ENCODE measurements at regions not wholly inside any gene's neighbourhood (a gene's known extent, or its start where the extent isn't known, plus 50 kb on each side); places are given as distances from the start of the nearest gene placed in this dataset.
"Not testable (repeated sequence)": the region's sequence is repeated elsewhere in the genome, so short reads cannot be mapped to it uniquely, and the experiment has no call there.

DNA sequence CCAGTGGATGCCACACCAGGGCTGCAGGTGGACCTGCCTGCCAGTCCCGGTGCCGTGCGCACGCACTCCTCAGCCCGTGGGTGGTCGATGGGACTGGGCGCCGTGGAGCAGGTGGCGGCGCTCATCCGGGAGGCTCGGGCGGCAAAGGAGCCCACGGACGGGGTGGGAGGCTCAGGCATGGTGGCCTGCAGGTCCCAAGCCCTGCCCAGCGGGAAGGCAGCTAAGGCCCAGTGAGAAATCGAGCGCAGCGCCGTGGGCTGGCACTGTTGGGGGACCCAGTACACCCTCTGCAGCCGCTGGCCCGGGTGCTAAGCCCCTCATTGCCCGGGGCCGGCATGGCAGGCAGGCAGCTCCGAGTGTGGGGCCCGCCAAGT, 1171.8 kb upstream of the B3GALT2 start:
- Histone ChIP-seq H3K4me1 (ENCODE audit: insufficient read depth, low read length) (no peaks in the 10 kb centered on the region), H3K4me3 (ENCODE audit: low read length) (no peak overlapping the region), H3K9ac (ENCODE audit: low read depth, low read length) (no peak overlapping the region), H3K36me3 (ENCODE audit: insufficient read depth, low read depth, low read length) (no peaks in the 10 kb centered on the region), H3K27ac (ENCODE audit: low read length) (no peak overlapping the region), H3K27me3 (ENCODE audit: insufficient read depth, low read length) (no peaks in the 10 kb centered on the region), H3K9me3 (ENCODE audit: insufficient read depth, low read depth, low read length) (no peaks in the 10 kb centered on the region)

DNA sequence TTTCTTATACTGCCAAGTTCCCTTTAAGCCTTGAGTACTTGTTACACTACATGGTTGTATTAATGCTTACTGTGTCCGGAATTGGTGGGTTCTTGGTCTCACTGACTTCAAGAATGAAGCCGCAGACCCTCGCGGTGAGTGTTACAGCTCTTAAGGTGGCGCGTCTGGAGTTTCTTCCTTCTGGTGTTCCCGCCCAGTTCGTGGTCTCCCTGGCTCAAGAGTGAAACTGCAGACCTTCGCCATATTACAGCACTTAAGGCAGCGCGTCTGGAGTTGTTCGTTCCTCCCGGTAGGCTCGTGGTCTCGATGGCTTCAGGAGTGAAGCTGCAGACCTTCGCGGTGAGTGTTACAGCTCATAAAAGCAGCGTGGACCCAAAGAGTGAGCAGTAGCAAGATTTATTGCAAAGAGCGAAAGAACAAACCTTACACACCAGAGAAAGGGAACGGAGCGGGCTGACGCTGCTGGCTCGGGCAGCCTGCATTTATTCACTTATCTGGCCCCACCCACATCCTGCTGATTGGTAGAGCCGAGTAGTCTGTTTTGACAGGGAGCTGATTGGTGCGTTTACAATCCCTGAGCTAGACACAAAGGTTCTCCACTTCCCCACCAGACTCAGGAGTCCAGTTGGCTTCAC, 1171.3 kb upstream of the B3GALT2 start:
- not testable (repeated sequence) for H3K36me3 ChIP-seq (ENCODE audit: insufficient read depth, low read depth, low read length); H3K9me3 ChIP-seq (ENCODE audit: insufficient read depth, low read depth, low read length); H3K27ac ChIP-seq (ENCODE audit: low read length); H3K27me3 ChIP-seq (ENCODE audit: insufficient read depth, low read length); H3K4me1 ChIP-seq (ENCODE audit: insufficient read depth, low read length); H3K4me3 ChIP-seq (ENCODE audit: low read length); H3K9ac ChIP-seq (ENCODE audit: low read depth, low read length)

DNA sequence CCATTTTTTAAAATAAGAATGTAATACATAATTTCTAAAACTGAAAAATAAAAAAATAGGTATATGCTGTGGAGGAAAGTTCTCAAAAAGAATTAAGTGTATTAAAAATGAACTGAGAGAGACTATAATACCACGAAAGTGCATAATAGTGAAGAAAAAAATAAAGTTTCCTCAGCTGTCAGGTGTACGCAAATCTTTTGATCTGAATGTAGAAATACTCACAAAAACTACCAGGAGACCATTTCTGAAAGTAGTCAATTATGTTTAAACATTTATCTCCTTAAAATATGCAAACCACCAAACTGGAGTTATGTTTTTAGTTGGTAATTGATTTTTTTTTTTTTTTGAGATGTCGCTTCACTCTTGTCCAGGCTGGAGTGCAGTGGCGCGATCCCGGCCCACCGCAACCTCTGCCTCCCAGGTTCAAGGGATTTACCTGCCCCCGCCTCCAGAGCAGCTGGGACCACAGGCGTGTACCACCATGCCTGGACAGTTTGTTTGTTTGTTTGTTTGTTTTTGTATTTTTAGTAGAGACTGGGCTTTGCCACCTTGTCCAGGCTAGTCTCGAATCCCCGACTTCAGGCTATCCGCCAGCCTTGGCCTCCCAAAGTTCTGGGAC, 1169.2 kb upstream of the B3GALT2 start:
- no peaks in the 10 kb centered on the region for H3K4me1 ChIP-seq (ENCODE audit: insufficient read depth, low read length)
- H3K36me3 ChIP-seq (ENCODE audit: insufficient read depth, low read depth, low read length) = no peaks in the 10 kb centered on the region

GRCh38 chr1:194353121-194353520, 1166.7 kb upstream of the B3GALT2 start:
- Histone ChIP-seq H3K4me3 (ENCODE audit: low read length) (no peak overlapping the region), H3K27ac (ENCODE audit: low read length) (no peak overlapping the region)

More for the DNA sequence above, 1169.2 kb upstream of the B3GALT2 start:
- H3K9ac ChIP-seq (ENCODE audit: low read depth, low read length) = no peak overlapping the region
- no peak overlapping the region for H3K4me3 ChIP-seq (ENCODE audit: low read length)
- no peak overlapping the region for H3K27ac ChIP-seq (ENCODE audit: low read length)
- H3K9me3 ChIP-seq (ENCODE audit: insufficient read depth, low read depth, low read length) = no peaks in the 10 kb centered on the region
- H3K27me3 ChIP-seq (ENCODE audit: insufficient read depth, low read length) = no peaks in the 10 kb centered on the region

DNA sequence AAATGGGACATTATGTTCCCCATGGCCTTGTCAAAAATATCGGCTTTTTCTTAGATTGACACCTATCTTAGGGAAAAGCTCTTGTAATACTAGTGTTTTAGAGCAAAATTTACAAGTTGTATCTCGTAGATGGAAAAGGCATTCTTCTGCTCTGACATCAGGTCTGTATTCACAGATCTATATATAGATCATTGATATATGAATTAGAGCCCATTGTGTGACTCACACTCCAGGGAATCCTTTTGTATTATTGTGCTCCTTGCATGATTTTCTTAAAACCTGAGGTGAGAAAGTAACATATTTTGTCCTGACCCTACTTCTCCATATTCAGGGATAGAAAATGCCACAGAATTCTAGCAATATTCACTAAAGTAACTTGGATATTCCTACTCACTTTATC, 1160.8 kb upstream of the B3GALT2 start:
- Histone ChIP-seq H3K27me3 (ENCODE audit: insufficient read depth, low read length) (no peaks in the 10 kb centered on the region), H3K27ac (ENCODE audit: low read length) (no peak overlapping the region), H3K4me3 (ENCODE audit: low read length) (no peak overlapping the region), H3K4me1 (ENCODE audit: insufficient read depth, low read length) (no peaks in the 10 kb centered on the region), H3K36me3 (ENCODE audit: insufficient read depth, low read depth, low read length) (no peaks in the 10 kb centered on the region), H3K9ac (ENCODE audit: low read depth, low read length) (no peak overlapping the region), H3K9me3 (ENCODE audit: insufficient read depth, low read depth, low read length) (no peaks in the 10 kb centered on the region; the same call in 1 of the 2 replicates)

More at GRCh38 chr1:194353121-194353520, 1166.7 kb upstream of the B3GALT2 start:
- no peaks in the 10 kb centered on the region for H3K27me3 ChIP-seq (ENCODE audit: insufficient read depth, low read length)
- H3K4me1 ChIP-seq (ENCODE audit: insufficient read depth, low read length) = no peaks in the 10 kb centered on the region
- no peaks in the 10 kb centered on the region for H3K36me3 ChIP-seq (ENCODE audit: insufficient read depth, low read depth, low read length)
- H3K9ac ChIP-seq (ENCODE audit: low read depth, low read length) = no peak overlapping the region
- no peaks in the 10 kb centered on the region; the same call in 1 of the 2 replicates for H3K9me3 ChIP-seq (ENCODE audit: insufficient read depth, low read depth, low read length)

DNA sequence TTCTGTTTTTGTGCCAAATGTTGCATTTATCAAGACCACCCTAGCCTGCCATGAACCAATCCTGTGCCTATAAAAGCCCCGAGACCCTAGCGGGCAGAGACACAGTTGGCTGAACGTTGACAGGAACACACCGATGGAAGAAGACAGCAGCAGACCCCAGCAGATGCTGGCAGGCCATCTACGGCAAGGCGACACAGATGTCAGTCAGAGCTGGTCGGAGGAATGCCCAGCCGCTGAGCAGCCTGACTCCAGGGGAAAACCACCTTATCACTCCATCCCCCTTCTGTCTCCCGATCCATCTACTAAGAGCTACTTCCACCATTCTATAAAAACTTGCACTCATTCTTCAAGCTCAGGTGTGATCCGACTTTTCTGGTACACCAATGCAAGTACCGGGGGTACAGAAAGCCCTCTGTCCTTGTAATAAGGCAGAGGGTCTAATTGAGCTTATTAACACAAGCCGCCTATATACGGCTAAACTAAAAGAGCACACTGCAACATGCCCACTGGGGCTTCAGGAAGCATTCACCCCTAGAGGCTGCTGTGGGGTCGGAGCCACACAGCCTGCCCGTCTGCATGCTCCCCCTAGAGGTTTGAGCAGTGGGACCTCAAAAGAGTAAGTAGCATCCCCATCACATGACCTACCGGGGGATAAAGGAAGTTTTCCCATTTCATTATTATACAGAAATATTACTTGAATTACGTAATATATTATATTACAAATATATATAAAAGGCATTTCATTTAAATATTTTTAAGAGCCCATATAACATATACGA, 1156.3 kb upstream of the B3GALT2 start:
- Histone ChIP-seq H3K9me3 (ENCODE audit: insufficient read depth, low read depth, low read length) (no peaks in the 10 kb centered on the region), H3K27ac (ENCODE audit: low read length) (no peak overlapping the region), H3K9ac (ENCODE audit: low read depth, low read length) (no peak overlapping the region), H3K4me1 (ENCODE audit: insufficient read depth, low read length) (no peaks in the 10 kb centered on the region), H3K36me3 (ENCODE audit: insufficient read depth, low read depth, low read length) (no peaks in the 10 kb centered on the region), H3K27me3 (ENCODE audit: insufficient read depth, low read length) (no peaks in the 10 kb centered on the region), H3K4me3 (ENCODE audit: low read length) (peak overlapping the region; percentile 39; the same call in 1 of the 2 replicates)

DNA sequence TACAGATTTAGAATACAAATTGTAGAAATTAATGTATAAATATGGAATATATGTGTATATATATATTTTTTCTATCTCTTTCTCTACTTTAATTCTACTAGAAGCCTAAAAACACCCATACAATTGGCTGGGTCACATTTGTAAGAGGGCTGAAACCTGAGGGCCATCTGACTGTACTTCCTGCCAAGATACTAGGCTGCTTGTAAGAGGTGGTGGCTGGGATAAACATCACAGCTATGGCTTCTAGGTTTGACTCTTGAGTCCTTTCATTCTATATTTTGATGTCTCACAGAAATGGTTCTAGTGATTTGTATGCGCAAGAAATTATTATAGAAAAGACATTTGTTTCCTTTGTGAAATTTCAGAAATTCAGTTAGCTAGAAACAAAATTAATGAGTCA, 1155.2 kb upstream of the B3GALT2 start:
- Histone ChIP-seq H3K27me3 (ENCODE audit: insufficient read depth, low read length) (no peaks in the 10 kb centered on the region), H3K36me3 (ENCODE audit: insufficient read depth, low read depth, low read length) (no peaks in the 10 kb centered on the region), H3K9me3 (ENCODE audit: insufficient read depth, low read depth, low read length) (no peaks in the 10 kb centered on the region), H3K27ac (ENCODE audit: low read length) (no peak overlapping the region), H3K9ac (ENCODE audit: low read depth, low read length) (no peak overlapping the region), H3K4me3 (ENCODE audit: low read length) (no peak overlapping the region), H3K4me1 (ENCODE audit: insufficient read depth, low read length) (no peaks in the 10 kb centered on the region)

DNA sequence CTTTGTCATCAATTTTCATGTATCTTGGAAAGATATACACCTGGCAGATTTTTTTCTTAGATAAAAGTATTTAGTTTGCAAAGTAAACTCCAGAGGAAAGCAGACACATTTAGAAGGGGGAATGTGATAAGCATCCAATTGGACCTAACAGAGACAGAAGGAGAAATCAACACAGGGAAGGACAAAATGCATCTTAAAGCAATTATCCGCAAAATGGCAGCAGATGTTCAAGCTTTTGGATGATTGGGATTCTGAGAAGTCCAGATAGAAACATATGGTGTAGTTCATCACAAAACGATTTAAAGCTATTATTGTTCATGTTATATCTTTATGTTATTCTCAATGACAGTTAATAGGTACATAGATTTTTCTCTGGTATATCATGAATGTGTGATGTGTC, 1153.1 kb upstream of the B3GALT2 start:
- H3K27me3 ChIP-seq (ENCODE audit: insufficient read depth, low read length) = no peaks in the 10 kb centered on the region
- H3K4me3 ChIP-seq (ENCODE audit: low read length) = no peak overlapping the region
- no peak overlapping the region for H3K27ac ChIP-seq (ENCODE audit: low read length)
- no peaks in the 10 kb centered on the region for H3K36me3 ChIP-seq (ENCODE audit: insufficient read depth, low read depth, low read length)
- no peaks in the 10 kb centered on the region for H3K4me1 ChIP-seq (ENCODE audit: insufficient read depth, low read length)
- H3K9me3 ChIP-seq (ENCODE audit: insufficient read depth, low read depth, low read length) = no peaks in the 10 kb centered on the region
- no peak overlapping the region for H3K9ac ChIP-seq (ENCODE audit: low read depth, low read length)

- Histone ChIP-seq H3K4me1 (ENCODE audit: insufficient read depth, low read length) (no peaks in the 10 kb centered on the region), H3K9ac (ENCODE audit: low read depth, low read length) (no peak overlapping the region), H3K4me3 (ENCODE audit: low read length) (no peak overlapping the region), H3K27ac (ENCODE audit: low read length) (no peak overlapping the region), H3K27me3 (ENCODE audit: insufficient read depth, low read length) (no peaks in the 10 kb centered on the region), H3K9me3 (ENCODE audit: insufficient read depth, low read depth, low read length) (no peaks in the 10 kb centered on the region), H3K36me3 (ENCODE audit: insufficient read depth, low read depth, low read length) (no peaks in the 10 kb centered on the region)
Observed at GRCh38 chr1:194338241-194338948, 1152.0 kb upstream of the B3GALT2 start.

- Histone ChIP-seq H3K27me3 (ENCODE audit: insufficient read depth, low read length) (no peaks in the 10 kb centered on the region), H3K36me3 (ENCODE audit: insufficient read depth, low read depth, low read length) (no peaks in the 10 kb centered on the region), H3K9ac (ENCODE audit: low read depth, low read length) (no peak overlapping the region), H3K9me3 (ENCODE audit: insufficient read depth, low read depth, low read length) (no peaks in the 10 kb centered on the region), H3K4me1 (ENCODE audit: insufficient read depth, low read length) (no peaks in the 10 kb centered on the region), H3K27ac (ENCODE audit: low read length) (no peak overlapping the region), H3K4me3 (ENCODE audit: low read length) (no peak overlapping the region)
Observed at GRCh38 chr1:194333240-194333639, 1146.8 kb upstream of the B3GALT2 start.

- Histone ChIP-seq H3K27me3 (ENCODE audit: insufficient read depth, low read length) (no peaks in the 10 kb centered on the region), H3K27ac (ENCODE audit: low read length) (no peak overlapping the region), H3K9me3 (ENCODE audit: insufficient read depth, low read depth, low read length) (no peaks in the 10 kb centered on the region), H3K9ac (ENCODE audit: low read depth, low read length) (no peak overlapping the region), H3K4me3 (ENCODE audit: low read length) (no peak overlapping the region), H3K4me1 (ENCODE audit: insufficient read depth, low read length) (no peaks in the 10 kb centered on the region), H3K36me3 (ENCODE audit: insufficient read depth, low read depth, low read length) (no peaks in the 10 kb centered on the region)
Observed at GRCh38 chr1:194331758-194332157, 1145.3 kb upstream of the B3GALT2 start.
